SK-N-SH treated with all-trans-retinoic acid at 6 μM for 48 hours (cell line): ENCODE measurements at regions not wholly inside any gene's neighbourhood (a gene's known extent, or its start where the extent isn't known, plus 50 kb on each side); places are given as distances from the start of the nearest gene placed in this dataset.

Experiments
- ARNTL ChIP-seq: fragments of 450-650 bp; formaldehyde crosslinking; IDR thresholded peaks from 2 replicates; pipeline ENCODE4 v1.5.0; 2020; ENCODE audit warnings: low read depth, mild to moderate bottlenecking, moderate library complexity, borderline replicate concordance
- BACH2 ChIP-seq: fragments of 250-450 bp; sonication (Bioruptor Pico); IDR thresholded peaks from 2 replicates; pipeline ENCODE4 v1.9.0; 2021; ENCODE audit warnings: mild to moderate bottlenecking, borderline replicate concordance
- GLIS3 ChIP-seq: fragments of 250-450 bp; sonication (Bioruptor Pico); IDR thresholded peaks from 2 replicates; pipeline ENCODE4 v1.5.0; 2020; ENCODE audit warnings: mild to moderate bottlenecking, moderate library complexity
- ISL1 ChIP-seq: fragments of 250-450 bp; sonication (Bioruptor Pico); IDR thresholded peaks from 2 replicates; pipeline ENCODE4 v2.1.2; 2022; ENCODE audit warnings: mild to moderate bottlenecking, moderate library complexity
- PPARA ChIP-seq: fragments of 250-450 bp; sonication (Bioruptor Pico); IDR thresholded peaks from 2 replicates; pipeline ENCODE4 v1.5.0; 2020; ENCODE audit warnings: mild to moderate bottlenecking, borderline replicate concordance
- RARB ChIP-seq: fragments of 250-450 bp; sonication (Bioruptor Pico); IDR thresholded peaks from 2 replicates; pipeline ENCODE4 v1.8.0; 2021; ENCODE audit warnings: mild to moderate bottlenecking, moderate library complexity
- TCF4 ChIP-seq: fragments of 250-450 bp; sonication (Bioruptor Pico); IDR thresholded peaks from 2 replicates; pipeline ENCODE4 v1.8.0; 2021; ENCODE audit warnings: mild to moderate bottlenecking, moderate library complexity, borderline replicate concordance
- ZC3H10 ChIP-seq: fragments of 250-450 bp; sonication (Bioruptor Pico); IDR thresholded peaks from 2 replicates; pipeline ENCODE4 v1.5.1; 2021; ENCODE audit warnings: mild to moderate bottlenecking, moderate library complexity
- ZFP3 ChIP-seq: fragments of 250-450 bp; sonication (Bioruptor Pico); IDR thresholded peaks from 2 replicates; pipeline ENCODE4 v1.5.0; 2020; ENCODE audit warnings: mild to moderate bottlenecking, moderate library complexity
- ZFP30 ChIP-seq: fragments of 450-650 bp; formaldehyde crosslinking; IDR thresholded peaks from 2 replicates; pipeline ENCODE4 v1.5.0; 2022; ENCODE audit warnings: mild to moderate bottlenecking, moderate library complexity
- ZNF70 ChIP-seq: fragments of 450-650 bp; formaldehyde crosslinking; IDR thresholded peaks from 2 replicates; pipeline ENCODE4 v1.5.0; 2020; ENCODE audit warnings: mild to moderate bottlenecking, moderate library complexity
- TF ChIP-seq, protein P1 (sequence below): fragments of 250-450 bp; sonication (Bioruptor Pico); IDR thresholded peaks from 2 replicates; pipeline ENCODE4 v1.8.0; 2021; ENCODE audit warnings: low read depth, mild to moderate bottlenecking, moderate library complexity, borderline replicate concordance
- TF ChIP-seq, protein P2 (sequence below): fragments of 250-450 bp; sonication (Bioruptor Pico); IDR thresholded peaks from 2 replicates; pipeline ENCODE4 v1.8.0; 2020; ENCODE audit warnings: mild to moderate bottlenecking, moderate library complexity, borderline replicate concordance

DNA sequence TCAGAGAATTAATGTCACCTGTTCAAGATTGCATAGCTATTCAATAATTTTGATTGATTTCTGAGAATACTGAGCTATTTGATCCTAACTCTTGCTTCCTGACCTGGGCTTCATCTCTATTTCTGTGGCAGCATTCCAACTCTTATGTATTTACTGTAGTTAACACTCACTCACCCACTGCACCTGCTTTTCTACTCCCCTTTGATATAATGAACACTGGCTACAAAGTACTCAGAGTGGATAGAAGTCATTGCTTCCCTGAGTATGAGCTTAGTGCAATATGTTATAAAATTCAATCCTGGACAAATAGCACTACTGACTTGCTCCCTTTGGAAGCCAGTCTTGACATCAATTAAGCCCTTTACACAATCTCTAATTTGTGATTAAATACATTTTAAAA lies 117.2 kb downstream of the APIP start:
- TF ChIP-seq ARNTL (CRISPR knock-in tag) (no peak), TCF4 (CRISPR knock-in tag) (no peak), ISL1 (CRISPR knock-in tag) (no peak), ZFP30 (CRISPR knock-in tag) (no peak), GLIS3 (CRISPR knock-in tag) (no peak), ZC3H10 (CRISPR knock-in tag) (no peak), ZFP3 (CRISPR knock-in tag) (no peak), ZNF70 (CRISPR knock-in tag) (no peak), BACH2 (CRISPR knock-in tag) (no peak), PPARA (CRISPR knock-in tag) (no peak), RARB (CRISPR knock-in tag) (no peak)
- TF ChIP-seq, protein P1, sequence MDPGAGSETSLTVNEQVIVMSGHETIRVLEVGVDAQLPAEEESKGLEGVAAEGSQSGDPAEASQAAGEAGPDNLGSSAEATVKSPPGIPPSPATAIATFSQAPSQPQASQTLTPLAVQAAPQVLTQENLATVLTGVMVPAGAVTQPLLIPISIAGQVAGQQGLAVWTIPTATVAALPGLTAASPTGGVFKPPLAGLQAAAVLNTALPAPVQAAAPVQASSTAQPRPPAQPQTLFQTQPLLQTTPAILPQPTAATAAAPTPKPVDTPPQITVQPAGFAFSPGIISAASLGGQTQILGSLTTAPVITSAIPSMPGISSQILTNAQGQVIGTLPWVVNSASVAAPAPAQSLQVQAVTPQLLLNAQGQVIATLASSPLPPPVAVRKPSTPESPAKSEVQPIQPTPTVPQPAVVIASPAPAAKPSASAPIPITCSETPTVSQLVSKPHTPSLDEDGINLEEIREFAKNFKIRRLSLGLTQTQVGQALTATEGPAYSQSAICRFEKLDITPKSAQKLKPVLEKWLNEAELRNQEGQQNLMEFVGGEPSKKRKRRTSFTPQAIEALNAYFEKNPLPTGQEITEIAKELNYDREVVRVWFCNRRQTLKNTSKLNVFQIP (CRISPR knock-in tag) = no peak
- TF ChIP-seq, protein P2, sequence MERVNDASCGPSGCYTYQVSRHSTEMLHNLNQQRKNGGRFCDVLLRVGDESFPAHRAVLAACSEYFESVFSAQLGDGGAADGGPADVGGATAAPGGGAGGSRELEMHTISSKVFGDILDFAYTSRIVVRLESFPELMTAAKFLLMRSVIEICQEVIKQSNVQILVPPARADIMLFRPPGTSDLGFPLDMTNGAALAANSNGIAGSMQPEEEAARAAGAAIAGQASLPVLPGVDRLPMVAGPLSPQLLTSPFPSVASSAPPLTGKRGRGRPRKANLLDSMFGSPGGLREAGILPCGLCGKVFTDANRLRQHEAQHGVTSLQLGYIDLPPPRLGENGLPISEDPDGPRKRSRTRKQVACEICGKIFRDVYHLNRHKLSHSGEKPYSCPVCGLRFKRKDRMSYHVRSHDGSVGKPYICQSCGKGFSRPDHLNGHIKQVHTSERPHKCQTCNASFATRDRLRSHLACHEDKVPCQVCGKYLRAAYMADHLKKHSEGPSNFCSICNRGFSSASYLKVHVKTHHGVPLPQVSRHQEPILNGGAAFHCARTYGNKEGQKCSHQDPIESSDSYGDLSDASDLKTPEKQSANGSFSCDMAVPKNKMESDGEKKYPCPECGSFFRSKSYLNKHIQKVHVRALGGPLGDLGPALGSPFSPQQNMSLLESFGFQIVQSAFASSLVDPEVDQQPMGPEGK (CRISPR knock-in tag) = no peak
